G401.6 (cell line): ENCODE measurements at regions not wholly inside any gene's neighbourhood (a gene's known extent, or its start where the extent isn't known, plus 50 kb on each side); places are given as distances from the start of the nearest gene placed in this dataset.

Source experiments
- FAIRE-seq: peaks from 2 replicates; lab custom pipeline; 2012; peaks lifted over from hg19 to GRCh38; lab: Jason Lieb, UNC

DNA sequence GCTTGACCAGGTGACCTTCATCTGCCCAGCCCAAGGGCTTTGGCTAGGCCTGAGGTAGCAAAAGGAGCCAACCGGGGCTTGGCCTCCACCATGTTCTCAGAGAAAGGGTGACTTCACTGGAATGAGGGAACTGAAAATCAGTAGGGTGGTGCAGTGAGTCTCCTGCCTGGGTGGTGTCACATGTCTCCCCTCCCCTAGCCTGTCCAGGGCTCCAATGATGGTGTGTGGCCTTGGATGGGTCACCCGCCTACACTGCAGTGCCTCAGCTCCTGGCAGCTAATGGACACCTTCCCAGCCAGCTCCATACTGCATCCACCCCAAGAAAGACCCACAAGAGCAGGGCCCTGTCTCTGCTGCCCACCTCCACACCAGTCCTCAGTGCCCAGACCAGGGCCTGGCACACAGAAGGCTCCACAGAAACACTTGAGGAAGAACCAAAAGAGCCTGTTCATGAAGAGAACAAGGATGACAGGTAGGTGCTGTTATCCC is 678.7 kb downstream of the MATN1 start:
- FAIRE-seq, result no peak

DNA sequence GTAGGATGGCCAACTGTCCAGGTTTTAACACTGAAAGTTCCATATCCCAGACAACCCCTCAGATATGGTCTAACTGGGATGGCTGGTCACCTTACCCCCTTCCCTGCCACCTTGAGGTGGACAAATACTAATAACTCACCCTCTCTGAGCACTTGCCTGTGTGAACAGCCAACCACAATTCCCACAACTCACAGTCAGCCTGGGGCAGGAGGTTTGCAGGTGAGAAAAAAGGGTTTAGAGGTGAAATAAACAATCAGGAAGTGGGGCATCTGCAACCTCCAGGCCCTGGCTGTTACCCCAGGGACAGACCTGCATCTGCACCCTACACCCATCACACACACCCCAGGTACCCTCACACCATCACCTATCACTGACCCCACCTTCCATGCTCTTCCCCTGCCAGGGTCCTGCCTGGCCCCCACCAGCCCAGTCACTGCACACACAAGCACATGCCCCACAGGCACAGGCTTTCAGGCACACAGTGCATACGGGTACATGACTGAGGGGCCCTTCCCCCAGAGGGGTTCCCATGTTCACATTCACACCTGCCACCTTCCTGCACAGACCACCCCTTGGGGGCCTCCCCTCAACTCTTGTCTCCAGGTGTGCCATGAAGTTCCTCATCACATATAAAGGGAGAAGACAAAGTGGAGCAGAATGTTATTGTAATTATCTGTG is 679.5 kb downstream of the MATN1 start:
- FAIRE-seq, result no peak

DNA sequence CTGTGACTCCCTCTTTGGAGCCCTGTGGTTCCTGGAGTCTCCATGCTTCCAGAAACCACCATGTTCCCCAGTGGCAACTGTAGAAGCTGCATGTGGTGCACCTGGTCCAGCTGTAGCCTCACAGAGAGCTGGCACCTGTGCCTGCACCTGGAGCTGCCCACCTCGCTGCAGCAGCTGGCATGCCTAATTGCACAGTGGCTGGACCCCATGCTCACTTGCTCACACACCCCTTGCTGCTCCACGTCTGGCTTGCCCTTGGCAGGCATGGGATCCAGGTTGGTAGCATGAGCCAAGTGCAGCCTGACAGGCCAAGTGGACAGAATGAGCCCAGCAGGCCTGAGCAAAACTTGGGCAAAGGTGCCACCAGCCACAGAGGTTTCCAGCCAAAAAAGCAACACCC is 680.1 kb downstream of the MATN1 start:
- FAIRE-seq, result no peak

DNA sequence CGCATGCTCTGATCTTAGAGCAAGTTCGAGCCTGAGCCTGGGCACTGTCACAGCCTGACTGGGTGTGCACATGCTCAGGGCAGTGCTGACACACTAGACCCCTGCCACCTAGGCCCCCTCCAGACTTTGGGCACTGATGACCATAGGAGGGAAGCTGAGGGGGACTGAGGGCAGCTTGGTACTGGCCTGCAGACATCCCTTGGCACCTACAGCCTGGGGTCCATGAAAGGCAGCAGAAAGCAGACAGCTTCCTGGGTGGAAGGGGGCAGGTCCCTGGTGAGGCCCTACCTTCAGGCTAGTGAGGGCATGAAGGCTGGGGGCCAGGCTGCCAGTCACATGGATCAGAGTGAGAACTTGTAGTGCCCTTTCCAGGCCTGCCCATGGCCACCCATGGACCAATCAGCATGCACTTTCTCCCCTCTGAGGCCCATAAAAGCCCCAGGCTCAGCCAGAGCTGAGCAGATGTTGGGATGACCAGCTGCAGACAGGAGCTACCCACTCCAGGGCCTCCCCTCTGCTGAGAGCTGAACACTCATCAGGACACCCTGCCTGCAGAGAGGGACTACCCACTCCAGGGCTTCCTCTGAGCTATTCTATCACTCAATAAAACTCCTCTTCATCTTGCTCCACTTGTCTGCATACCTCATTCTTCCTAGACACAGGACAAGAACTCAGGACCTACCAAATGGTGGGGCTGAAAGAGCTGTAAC is 680.8 kb downstream of the MATN1 start:
- FAIRE-seq, result no peak

DNA sequence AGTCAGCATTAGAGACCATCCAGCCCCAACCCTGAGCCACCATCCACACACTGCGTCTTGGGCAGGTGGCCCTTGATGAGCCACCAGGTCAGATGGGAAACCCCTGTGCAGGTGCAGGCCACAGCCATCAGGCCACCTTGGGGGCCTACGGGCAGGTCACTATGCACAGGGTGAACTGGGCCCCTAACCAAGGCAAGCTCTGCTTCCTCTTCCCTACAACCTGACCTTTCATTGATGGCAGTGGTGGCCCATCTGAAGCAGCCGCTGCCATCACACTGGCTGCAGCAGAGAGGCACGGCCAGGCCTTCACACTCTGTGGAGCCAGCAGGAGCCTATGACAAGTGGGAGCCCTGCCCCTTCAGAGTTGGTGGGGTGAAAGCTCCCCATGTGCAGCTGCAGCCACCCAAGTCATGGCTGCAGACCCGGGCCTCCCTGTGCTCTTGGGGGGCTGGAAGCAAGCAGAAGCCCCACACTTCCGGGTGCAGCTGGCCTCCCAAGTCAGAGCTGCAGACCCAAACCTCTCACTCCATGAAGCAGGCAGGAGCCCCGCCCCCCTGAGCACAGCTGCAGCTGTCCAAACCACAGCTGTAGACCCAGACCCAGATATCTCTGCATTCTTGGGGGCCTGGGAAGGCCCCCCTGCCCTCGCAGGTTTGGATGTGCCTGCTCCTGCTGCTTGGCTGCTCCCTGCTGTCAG is 681.5 kb downstream of the MATN1 start:
- FAIRE-seq, result no peak

DNA sequence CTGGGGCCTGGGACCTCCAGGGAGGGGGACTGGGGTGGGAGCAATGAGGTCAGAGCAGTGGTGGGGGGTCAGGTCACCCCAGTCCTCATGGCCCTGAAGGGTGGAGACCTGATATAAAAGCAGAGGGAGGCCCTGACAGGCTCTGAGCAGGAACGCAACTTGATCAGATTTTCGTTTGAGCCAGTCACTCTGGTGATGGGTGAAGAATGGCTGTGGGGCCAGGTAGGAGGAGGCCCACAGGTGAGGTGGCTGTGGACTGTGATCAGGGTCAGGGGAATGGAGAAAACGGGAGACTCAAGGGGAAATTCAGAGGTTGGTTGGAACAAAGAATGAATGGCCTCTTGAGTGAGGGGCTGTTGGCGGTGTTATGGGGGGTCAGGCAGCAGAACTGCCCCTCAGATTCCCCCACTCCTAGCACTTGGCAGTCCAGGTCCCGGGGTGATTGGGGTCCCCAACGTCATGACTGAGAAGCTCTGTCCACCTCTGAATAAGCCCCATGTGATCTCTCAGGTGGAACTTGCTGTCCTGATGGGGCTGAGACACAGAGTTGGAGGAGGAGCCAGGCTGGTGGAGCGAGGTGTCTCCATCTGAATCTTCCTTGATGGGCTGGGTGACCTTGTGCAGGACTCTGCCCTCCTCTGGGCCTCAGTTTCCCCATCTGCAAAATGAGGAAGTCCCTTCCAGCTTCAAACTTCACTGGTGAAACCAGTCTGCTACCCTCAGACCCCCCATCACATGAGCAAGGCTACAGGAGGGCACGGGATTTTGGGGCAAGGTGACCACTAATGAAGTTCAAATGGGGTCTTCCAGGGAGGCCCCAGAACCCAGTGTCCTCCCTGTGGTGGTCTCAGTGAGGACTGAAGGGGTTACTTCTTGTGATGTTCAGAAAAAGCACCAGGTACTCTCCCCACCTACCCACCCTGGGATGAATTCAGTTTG is 683.0 kb downstream of the MATN1 start:
- FAIRE-seq, result no peak

DNA sequence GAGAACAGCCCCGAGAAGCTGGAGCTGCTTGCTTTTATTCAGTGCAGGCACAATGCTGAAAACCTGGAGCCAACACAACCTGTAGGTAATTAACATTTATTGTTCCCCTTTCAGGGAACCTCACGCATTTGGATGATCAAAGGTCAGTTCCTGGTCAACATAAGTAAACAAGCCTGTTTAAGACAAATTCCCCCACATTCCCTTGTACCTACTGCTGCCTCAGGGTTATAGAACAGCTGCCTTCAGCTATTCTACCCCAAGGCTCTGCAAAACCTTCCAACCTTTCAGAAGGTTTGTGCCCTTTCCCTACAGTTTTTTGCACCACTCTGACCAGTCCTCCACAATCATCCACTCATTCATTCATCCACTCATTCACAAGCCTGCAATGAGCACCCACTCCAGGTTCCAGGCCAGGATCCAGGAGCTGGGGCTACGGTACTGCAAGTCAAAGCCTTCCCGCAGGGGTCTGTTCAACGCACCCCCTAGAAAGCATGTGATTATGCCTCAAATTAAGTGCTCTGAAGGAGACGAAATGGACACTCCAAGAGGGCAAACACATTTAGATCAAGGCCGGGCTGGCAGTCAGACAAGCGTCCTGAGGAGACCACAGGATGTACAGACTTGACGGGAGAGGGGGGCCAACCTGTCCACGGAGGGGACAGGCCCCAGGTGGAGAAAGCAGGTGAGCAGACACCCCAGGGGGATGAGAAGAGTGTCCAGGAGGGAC is 683.9 kb downstream of the MATN1 start:
- FAIRE-seq, result no peak

DNA sequence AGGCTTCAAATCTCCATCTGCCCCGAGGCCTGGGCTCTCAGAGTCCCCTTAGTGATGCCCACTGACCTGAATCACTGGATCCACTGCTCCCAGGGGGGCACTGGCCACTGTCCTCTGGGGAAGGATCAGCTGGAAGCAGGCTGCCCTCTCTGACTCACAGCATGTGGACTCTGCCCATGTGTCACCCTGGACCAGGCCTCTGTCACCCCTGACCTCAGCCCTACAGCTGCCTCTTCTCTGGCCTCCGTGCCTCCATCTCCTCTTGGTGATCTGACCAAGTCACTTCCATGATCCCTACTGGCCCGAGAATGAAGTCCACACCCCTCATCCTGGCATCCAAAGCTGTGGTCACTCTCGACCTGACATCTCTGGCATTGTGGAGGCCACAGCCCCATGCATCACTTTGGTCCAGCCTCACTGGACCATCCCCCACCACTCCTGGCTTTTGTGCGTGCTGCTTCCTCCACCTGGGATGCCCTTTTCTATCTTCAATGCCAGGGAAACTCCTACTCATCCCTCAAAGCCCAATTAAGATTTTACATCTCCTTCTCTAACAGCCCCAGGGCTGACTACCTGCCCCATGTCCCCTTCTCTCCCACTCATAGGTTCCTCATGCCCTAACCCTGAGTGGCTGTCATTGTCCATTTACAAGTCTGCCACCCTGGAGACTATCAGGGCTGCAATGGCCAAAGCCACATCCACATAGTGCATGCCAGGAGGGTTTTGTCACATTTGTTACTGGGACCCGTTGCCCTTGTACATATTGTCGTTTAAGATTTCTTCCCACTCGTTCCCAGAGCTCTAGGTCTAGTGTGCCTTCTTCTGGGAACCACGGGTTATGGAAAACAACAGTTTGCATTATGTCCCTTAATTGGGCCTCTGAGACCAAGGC is 685.0 kb downstream of the MATN1 start:
- FAIRE-seq, result no peak

DNA sequence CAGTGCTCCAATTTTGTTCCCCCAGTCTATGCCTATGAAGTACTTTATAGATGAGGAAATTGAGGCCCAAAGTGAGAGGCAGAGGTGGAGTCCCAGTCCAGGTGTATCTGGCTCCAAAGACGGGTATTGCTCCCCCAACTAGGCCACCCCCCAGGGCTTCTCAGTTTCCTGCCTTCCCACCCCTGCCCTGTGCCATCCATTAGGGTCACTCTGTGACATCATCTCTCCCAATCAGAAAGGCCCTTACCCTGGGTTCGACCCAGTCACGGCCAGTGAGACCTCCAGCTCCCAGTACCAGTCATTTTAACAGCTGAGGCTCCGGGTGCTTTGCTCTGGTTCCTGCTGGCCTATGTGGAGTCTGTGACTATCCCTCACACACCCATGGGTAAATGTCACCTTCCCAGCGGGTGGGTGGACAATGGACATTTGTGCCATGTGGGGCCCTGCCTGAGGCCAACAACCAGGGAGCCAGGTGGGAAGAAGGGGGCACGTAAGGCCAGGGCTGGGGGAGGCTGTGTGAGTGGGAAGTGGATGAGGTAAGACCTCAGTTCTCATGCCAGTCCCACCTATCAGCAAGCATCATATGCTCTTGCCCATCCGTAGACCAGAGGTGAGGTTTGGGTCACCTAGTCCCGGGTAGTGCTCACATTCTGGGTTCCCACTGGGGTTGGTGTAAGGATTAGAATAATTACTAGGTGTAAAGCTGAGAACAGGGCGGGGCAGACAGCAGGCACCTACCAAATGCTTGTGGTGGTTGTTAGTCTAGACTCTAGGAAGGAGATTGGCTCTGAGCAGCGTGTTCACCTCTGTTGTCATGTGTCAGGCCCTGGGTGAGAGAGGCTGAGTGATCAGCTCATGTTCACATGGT is 685.9 kb downstream of the MATN1 start:
- FAIRE-seq, result no peak

DNA sequence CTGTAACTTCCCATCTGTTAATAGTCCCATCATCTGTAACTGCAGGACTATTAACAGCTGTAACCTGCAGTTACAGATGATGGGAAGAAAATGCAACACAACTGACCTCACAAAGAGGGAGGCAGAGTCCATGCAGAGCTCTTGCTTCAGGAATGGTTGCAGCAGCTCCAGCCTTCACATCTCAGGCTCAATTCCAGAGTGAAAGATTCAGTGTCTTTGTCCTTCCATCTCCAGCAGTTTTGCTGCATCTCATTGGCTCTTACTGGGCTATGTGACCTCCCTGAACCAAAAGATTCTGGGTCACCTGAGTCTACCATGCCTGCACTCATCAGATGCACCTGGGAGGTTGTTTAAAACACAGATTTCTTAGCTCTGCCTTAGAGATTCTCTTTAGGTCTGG is 686.7 kb downstream of the MATN1 start:
- no peak for FAIRE-seq

DNA sequence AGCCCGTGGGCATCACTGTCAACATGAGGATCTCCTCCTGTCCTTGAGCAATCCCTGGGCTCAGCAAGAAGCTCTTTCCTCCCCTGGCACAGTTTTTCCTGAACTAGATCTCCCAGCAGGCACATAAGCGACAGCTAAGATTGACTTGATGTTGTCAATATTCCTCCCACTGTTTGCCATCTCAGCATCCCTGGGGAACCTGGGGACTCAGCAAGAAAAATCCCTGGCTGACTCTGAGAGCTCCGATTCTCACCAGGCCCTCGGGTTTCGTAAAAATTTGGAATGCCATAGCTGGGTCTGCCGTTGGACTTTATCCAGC is 687.2 kb downstream of the MATN1 start:
- FAIRE-seq, result no peak

DNA sequence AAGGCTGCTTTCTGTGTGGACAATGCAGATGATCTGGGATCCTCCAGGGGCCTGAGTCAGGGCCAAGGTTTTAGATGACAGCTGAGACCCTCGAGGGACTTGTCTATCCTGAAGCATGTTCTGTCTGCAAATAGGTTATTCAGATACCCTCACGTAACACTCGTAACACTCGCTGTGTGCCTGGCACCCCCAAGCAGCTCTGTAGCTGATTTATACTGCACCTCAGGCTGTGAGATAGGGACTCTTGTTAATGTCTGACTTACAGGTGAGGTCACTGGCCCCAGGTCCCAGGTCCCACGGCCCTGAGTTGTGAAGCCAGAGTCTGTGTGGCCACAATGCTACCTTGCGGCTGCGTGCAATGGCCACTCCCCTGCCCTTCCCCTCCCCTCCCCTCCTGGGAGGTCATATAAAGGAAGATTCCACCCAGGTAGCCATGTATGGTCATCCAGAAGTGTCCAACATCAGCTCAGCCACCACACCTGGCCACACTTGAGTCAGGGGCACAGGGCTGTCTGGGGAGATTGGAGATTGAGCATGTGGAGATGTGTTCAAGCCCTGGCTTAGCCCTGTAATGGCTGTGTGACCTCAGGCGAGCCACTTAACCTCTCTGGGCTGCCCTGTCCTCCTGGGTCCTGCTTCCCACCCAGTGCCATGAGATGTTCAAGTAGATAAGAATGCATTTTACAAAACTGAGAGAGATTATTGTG is 687.7 kb downstream of the MATN1 start:
- no peak for FAIRE-seq

DNA sequence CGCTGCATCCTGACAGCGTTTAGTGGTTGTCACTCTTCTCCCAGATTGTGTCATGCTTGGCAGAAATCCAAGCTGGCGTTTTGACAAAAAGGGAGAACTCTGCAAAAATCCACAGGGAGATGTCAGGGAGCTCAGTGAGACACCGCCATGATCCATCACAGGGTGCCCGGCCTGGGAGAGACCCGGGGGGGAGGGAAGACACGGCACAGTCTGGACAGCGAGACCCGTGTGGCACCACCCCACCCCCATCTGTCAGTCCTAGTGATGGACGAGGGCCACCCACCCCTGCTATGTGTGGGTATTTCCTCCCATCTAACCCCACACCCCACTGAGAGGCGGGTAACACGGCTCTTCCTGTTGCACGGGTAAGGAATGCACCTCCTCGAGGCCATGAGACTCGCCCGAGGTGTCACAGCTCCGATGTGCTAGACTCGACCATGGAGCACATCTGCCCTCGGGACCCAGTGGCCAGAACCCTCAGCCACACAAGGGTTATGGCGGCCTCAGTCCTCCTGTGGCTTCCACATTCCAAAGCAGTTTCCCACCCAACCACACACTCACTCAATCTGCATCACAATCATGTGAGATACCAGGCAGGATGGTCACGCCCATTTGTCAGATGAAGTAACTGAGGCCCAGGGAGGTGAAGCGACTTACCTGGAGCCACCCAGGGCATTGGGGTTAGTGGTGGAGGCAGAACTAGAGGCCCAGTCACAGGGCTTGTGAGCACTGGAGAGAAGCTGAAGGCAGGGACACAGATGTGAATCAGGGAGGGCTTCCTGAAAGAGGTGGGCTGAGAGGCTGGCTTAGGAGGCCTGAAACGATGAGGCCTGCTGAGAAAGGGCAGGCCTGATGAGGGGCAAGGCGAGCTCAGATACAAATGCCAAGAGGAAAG is 688.5 kb downstream of the MATN1 start:
- no peak for FAIRE-seq

DNA sequence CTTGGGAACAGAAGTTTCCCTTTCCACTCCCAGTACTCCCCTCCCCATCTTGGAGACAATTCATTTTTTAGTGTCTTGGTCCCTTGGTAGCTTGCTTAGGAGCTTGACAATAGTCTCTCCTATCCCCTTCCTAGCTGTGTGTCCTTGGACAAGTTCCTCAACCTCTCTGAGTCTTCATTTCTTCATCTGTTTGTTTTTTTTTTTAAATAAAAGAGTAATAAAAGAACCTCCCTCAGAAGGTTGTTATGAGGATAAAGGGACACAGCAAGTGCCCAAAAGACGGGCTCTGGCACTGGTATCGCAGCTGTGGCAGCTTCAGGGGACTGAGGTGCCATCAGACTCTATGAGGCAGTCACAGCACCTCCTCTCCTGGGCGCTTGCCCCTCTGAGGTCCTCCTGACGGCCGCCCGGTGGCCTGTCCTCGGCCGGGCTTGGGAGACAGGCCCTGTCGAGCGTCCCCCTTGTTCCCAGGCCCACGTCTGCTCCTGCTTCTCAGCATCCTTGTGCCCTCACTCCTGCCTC is 689.2 kb downstream of the MATN1 start:
- no peak for FAIRE-seq

DNA sequence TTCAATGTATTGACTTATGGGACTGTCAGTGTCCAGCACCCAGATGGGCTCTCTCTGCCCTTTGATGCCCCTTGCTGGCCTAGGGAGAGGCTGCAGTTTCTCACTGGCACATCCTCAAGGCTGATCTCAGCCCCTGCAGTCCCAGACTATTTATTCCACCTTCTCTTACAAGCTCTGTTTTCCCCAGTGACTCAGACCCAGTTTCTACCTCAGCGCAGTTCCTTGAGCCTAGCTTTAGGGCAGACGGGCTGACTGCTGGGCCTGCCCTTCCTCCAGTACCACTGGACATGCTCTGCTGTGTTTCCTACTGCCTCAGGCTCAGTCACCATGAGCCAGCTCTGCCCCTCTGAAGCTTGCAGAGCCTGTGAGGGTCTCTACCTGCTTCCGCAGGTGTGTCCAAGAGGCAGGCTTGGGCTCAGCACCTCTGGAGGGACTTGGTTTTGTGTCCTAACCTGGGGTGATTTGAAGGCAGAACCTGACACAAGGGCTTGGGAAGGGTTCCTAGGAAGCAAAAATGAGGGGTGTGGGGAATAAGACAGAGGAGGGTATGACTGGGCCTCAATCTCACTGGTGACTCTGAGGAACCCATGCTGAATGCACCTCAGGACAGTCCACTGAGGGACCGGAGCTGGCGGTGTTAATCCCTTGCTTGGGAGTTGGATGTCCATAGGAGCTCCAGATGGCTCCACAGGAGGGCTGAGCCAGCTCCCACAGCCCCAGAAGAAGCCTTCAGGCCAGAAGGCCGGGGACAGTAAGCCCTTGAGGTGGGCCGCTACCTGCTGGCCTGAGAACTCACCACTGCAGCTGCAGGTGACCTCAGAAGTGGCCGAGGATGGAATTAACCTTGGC is 689.9 kb downstream of the MATN1 start:
- no peak for FAIRE-seq

DNA sequence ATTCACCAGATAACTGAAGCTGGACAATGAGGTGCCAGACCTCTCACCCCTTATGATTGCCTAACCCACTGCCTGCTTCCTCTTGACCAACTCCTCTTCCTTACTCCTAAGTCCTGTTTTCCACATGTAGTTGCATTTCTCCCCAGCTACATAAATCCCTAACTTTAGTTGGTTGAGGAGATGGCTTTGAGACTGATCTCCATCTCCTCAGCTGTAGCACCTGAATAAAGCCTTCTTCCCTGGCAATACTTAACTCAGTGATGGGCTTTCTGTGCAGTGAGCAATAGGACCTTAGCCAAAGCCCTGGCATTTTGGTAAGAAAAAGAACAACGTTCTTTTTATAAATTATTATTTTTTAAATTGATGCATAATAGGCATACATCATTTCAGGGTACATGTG is 691.1 kb downstream of the MATN1 start:
- FAIRE-seq, result no peak

DNA sequence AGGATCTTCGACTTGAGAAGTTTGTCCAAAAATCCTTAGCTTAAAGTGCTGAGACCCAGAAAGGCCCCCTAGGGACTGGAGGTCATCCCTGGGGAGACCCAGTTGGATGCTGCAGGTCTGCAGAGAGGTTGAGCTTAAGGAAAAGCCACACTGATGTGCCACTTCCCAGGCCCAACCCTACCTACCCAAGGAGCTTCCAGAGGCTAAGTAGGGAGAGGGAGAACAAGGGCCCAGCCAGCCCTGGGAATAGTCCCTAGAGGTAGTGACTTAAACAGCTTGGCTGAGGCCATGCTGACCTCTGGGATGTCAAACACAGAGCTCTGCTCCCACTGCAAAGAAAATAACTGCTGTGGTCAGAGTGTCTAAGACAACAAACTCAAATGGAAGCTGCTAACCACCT is 693.7 kb downstream of the MATN1 start:
- FAIRE-seq, result no peak
